GM23248 (cell line): ENCODE measurements at regions not wholly inside any gene's neighbourhood (a gene's known extent, or its start where the extent isn't known, plus 50 kb on each side); places are given as distances from the start of the nearest gene placed in this dataset.
A peak's percentile ranks its signal among the peaks of the same experiment; 100 is the strongest.

Experiments
- DNase-seq: peaks from one replicate; pipeline ENCODE4 v3.0.0-alpha.2; 2015
- H2AFZ ChIP-seq: fragments of 200-600 bp; sonication (generic); 2 replicates; pipeline ENCODE4 v1.6.1; 2016; ENCODE audit warnings: antibody characterized with exemption
- H3F3A ChIP-seq: fragments of 200-600 bp; sonication (generic); 2 replicates; pipeline ENCODE4 v1.6.1; 2016; ENCODE audit warnings: mild to moderate bottlenecking, antibody characterized with exemption, mixed run types; ENCODE audit not compliant: insufficient read depth
- H3K27ac ChIP-seq: fragments of 200-600 bp; sonication (generic); 2 replicates; pipeline ENCODE4 v1.5.1; 2016; ENCODE audit warnings: mild to moderate bottlenecking
- H3K27me3 ChIP-seq: fragments of 200-600 bp; sonication (generic); replicated peaks from 2 replicates; pipeline ENCODE4 v1.6.1; 2016; ENCODE audit warnings: mild to moderate bottlenecking; ENCODE audit not compliant: insufficient read depth
- H3K36me3 ChIP-seq: fragments of 200-600 bp; sonication (generic); 2 replicates; pipeline ENCODE4 v1.6.1; 2016; ENCODE audit warnings: low read depth, mild to moderate bottlenecking
- H3K4me1 ChIP-seq: fragments of 200-600 bp; sonication (generic); 2 replicates; pipeline ENCODE4 v1.6.1; 2016; ENCODE audit warnings: mild to moderate bottlenecking; ENCODE audit not compliant: insufficient read depth
- H3K4me2 ChIP-seq: fragments of 200-600 bp; sonication (generic); one replicate; pipeline ENCODE4 v1.6.1; 2016; ENCODE audit warnings: mild to moderate bottlenecking; ENCODE audit not compliant: unreplicated experiment
- H3K4me3 ChIP-seq: fragments of 200-600 bp; sonication (generic); 2 replicates; pipeline ENCODE4 v1.5.1; 2016; ENCODE audit warnings: mild to moderate bottlenecking
- H3K79me2 ChIP-seq: fragments of 200-600 bp; sonication (generic); 2 replicates; pipeline ENCODE4 v1.6.1; 2016; ENCODE audit warnings: mild to moderate bottlenecking; ENCODE audit not compliant: insufficient read depth
- H3K9ac ChIP-seq: fragments of 200-600 bp; sonication (generic); 2 replicates; pipeline ENCODE4 v1.6.1; 2016; ENCODE audit warnings: mild to moderate bottlenecking
- H3K9me2 ChIP-seq: fragments of 200-600 bp; sonication (generic); 2 replicates; pipeline ENCODE4 v1.6.1; 2016; ENCODE audit warnings: mixed run types, mild to moderate bottlenecking, moderate library complexity; ENCODE audit not compliant: insufficient read depth
- H3K9me3 ChIP-seq: fragments of 200-600 bp; sonication (generic); one replicate; pipeline ENCODE4 v1.6.1; 2017; ENCODE audit warnings: low read depth
- H4K20me1 ChIP-seq: fragments of 200-600 bp; sonication (generic); 2 replicates; pipeline ENCODE4 v1.6.0; 2016; ENCODE audit not compliant: insufficient read depth
- EZH2 ChIP-seq: fragments of 200-600 bp; sonication (generic); IDR thresholded peaks from 2 replicates; pipeline ENCODE4 v1.6.1; 2018; ENCODE audit warnings: antibody characterized with exemption, mild to moderate bottlenecking; ENCODE audit not compliant: insufficient read depth, poor library complexity, severe bottlenecking
- EZH2phosphoT487 ChIP-seq: fragments of 200-600 bp; sonication (generic); IDR thresholded peaks from 2 replicates; pipeline ENCODE4 v1.6.1; 2018; ENCODE audit warnings: antibody characterized with exemption, moderate library complexity, mild to moderate bottlenecking, low read depth; ENCODE audit not compliant: insufficient read depth
- WGBS, 2 experiments: methylation state at CpG; one replicate each; pipeline ENCODE4 v1.1.6; 2015 to 2017; ENCODE audit warnings: low lambda C conversion rate in 2 of 2, low coverage in 1 of 2; ENCODE audit errors: missing lambda C conversion rate in 2 of 2; 5-methylcytosine and 5-hydroxymethylcytosine counted together
- in situ Hi-C: fragments of 300-500 bp; cut with MboI; formaldehyde crosslinking; loops from 2 replicates; pipeline ENCODE4 v1.15.0; 2020

- peak overlapping the region; percentile 60 for H3K27ac ChIP-seq
- H3K4me1 ChIP-seq = peaks cover 32% of the 10 kb centered on the region
- H3K79me2 ChIP-seq = no peaks in the 10 kb centered on the region
- peak overlapping the region; percentile 20 for H3K4me2 ChIP-seq
- H3K9me3 ChIP-seq = no peaks in the 10 kb centered on the region
- H3K4me3 ChIP-seq = no peak overlapping the region
- TF ChIP-seq EZH2phosphoT487 = no peak
- TF ChIP-seq EZH2 = no peak
- no peak overlapping the region for H2AFZ ChIP-seq
- WGBS, 2 experiments = 4 to 10% methylated on average over 2 of the region's 2 CpGs
- no peaks in the 10 kb centered on the region for H3K9me2 ChIP-seq
- peak; percentile 87 for DNase-seq
- H3K27me3 ChIP-seq = no peaks in the 10 kb centered on the region
- peaks cover 30% of the 10 kb centered on the region for H3F3A ChIP-seq
- H3K36me3 ChIP-seq = no peaks in the 10 kb centered on the region
- H4K20me1 ChIP-seq = no peaks in the 10 kb centered on the region
- no peak overlapping the region; the same call in 1 of the 2 replicates for H3K9ac ChIP-seq
- in situ Hi-C loops = no loop called here
Observed at GRCh38 chr6:105769987-105770386, 316.1 kb upstream of the PRDM1 start.

GRCh38 chr6:105769197-105769596 lies 316.9 kb upstream of the PRDM1 start:
- DNase-seq = peak; percentile 56
- Histone ChIP-seq H4K20me1 (no peaks in the 10 kb centered on the region), H3K27ac (peak overlapping the region; percentile 60), H3K27me3 (no peaks in the 10 kb centered on the region), H3K9me3 (no peaks in the 10 kb centered on the region), H3K9me2 (no peaks in the 10 kb centered on the region), H3K4me1 (peaks cover 32% of the 10 kb centered on the region), H3K4me2 (peak overlapping the region; percentile 20), H2AFZ (no peak overlapping the region), H3F3A (peaks cover 30% of the 10 kb centered on the region), H3K4me3 (no peak overlapping the region), H3K36me3 (no peaks in the 10 kb centered on the region), H3K79me2 (no peaks in the 10 kb centered on the region), H3K9ac (no peak overlapping the region; the same call in 1 of the 2 replicates)
- WGBS, 2 experiments = 52 to 65% methylated on average over 1 of the region's 1 CpG
- TF ChIP-seq EZH2 = no peak
- no peak for TF ChIP-seq EZH2phosphoT487
- in situ Hi-C loops = no loop called here

GRCh38 chr6:105767541-105767940 lies 318.6 kb upstream of the PRDM1 start:
- Histone ChIP-seq H4K20me1 (no peaks in the 10 kb centered on the region), H3K27me3 (no peaks in the 10 kb centered on the region), H2AFZ (no peak overlapping the region), H3K79me2 (no peaks in the 10 kb centered on the region), H3K36me3 (no peaks in the 10 kb centered on the region), H3F3A (peaks cover 39% of the 10 kb centered on the region), H3K4me3 (no peak overlapping the region), H3K9ac (no peak overlapping the region), H3K4me2 (no peak overlapping the region), H3K9me3 (no peaks in the 10 kb centered on the region), H3K27ac (no peak overlapping the region), H3K9me2 (no peaks in the 10 kb centered on the region), H3K4me1 (peaks cover 48% of the 10 kb centered on the region)
- TF ChIP-seq EZH2phosphoT487 (no peak), EZH2 (no peak)
- in situ Hi-C loops = no loop called here
- 96% methylated on average over 3 of the region's 3 CpGs for WGBS, 2 experiments
- no peak for DNase-seq

GRCh38 chr6:105765239-105765638 lies 320.9 kb upstream of the PRDM1 start:
- in situ Hi-C loops = no loop called here
- no peaks in the 10 kb centered on the region for H3K27me3 ChIP-seq

DNA sequence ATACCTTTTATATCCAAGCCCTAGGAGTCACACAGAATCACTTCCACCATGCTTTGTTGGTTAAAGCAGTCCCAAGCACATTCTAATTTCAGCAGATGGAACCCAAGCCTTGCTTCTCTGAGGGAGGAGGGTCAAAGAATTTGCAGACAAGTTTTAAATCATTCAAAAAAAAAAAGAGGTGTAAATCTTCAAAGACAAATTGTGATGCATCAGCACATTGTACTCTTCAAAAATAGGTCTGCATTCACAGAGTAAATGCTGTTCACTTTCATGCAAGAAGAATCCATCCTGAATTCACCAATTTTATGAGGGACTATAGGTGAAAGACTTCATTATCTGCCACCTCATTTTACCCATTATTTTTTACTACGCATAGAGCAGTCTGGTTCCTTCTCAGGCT lies 321.8 kb upstream of the PRDM1 start:
- no peak overlapping the region for H2AFZ ChIP-seq
- H3K9ac ChIP-seq = no peak overlapping the region
- H4K20me1 ChIP-seq = no peaks in the 10 kb centered on the region
- H3K9me2 ChIP-seq = no peaks in the 10 kb centered on the region
- H3K27ac ChIP-seq = 0 out of 2 replicates have a peak overlapping the region, but pooled peaks have one; percentile 78
- WGBS, 2 experiments = 97 to 100% methylated on average over 1 of the region's 1 CpG
- no peaks in the 10 kb centered on the region for H3K79me2 ChIP-seq
- no peak overlapping the region for H3K4me2 ChIP-seq
- H3K36me3 ChIP-seq = no peaks in the 10 kb centered on the region
- TF ChIP-seq EZH2 (no peak), EZH2phosphoT487 (no peak)
- no peak overlapping the region for H3K4me3 ChIP-seq
- H3K27me3 ChIP-seq = no peaks in the 10 kb centered on the region
- DNase-seq = no peak
- in situ Hi-C loops = no loop called here
- peaks cover 29% of the 10 kb centered on the region for H3K4me1 ChIP-seq
- H3K9me3 ChIP-seq = no peaks in the 10 kb centered on the region
- H3F3A ChIP-seq = peaks cover 21% of the 10 kb centered on the region

More at GRCh38 chr6:105765239-105765638, 320.9 kb upstream of the PRDM1 start:
- Histone ChIP-seq H2AFZ (no peak overlapping the region), H3K9ac (no peak overlapping the region), H3K27ac (no peak overlapping the region), H3K4me3 (no peak overlapping the region), H3K9me3 (no peaks in the 10 kb centered on the region), H3K79me2 (no peaks in the 10 kb centered on the region), H3F3A (peaks cover 27% of the 10 kb centered on the region), H4K20me1 (no peaks in the 10 kb centered on the region), H3K9me2 (no peaks in the 10 kb centered on the region), H3K4me1 (peaks cover 30% of the 10 kb centered on the region), H3K4me2 (no peak overlapping the region), H3K36me3 (no peaks in the 10 kb centered on the region)
- no peak for DNase-seq
- TF ChIP-seq EZH2 (no peak), EZH2phosphoT487 (no peak)
